Hematopoietic multipotent progenitor cell (in vitro differentiated cells): ENCODE measurements at regions not wholly inside any gene's neighbourhood (a gene's known extent, or its start where the extent isn't known, plus 50 kb on each side); places are given as distances from the start of the nearest gene placed in this dataset.

ENCODE experiments used
- DNase-seq, 3 donors: peaks; one replicate each; pipeline ENCODE4 v3.0.0-alpha.2; 2011 to 2015; ENCODE audit warnings: low read depth in 2 of 3, low spot score in 2 of 3

DNA sequence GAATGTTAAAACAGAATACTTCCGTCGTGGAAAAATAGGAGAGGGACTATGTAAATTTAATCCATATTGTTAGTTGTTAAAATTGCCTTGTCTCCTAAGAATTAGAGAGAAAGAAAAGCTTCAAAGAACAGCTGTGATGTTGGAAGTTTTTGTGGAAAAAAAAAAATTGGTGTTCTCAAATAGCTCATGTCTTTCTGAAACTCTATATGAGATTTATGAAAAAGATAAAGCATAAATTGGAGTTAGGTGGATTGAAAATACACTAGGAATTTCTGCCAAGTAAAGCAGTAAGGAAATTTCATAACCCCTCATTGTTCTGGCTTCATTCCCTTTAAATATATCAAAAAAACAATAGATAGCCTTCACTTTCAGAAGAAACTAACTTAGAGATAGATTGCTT, 274.0 kb upstream of the ADAMTS5 start:
- DNase-seq: no peak

DNA sequence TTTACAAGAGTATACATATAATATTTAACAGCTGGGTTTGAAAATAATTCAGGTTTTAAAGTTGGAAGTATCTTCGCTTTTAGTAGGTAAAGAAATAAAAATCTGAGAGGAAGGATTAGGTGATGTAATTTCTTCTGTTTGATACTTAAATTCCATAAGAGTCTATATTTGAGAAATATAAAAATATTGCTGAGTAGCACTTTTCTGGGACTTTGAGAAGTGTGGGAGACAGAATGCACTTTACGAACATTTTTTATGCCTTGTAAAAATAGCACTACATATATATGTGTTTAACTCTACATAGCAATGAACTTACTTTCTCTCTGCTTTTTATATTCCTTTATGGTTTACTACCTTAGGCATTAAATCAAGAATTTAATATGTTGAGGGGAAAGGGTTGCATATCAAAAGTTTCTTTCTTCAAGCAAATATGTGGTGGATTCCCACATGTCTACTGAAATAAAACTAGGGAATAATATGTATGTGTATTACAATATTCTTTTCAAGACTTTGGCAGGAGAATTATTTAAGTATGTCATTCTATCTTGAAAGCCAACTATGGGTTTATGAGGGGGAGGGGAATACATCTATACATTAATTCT, 266.7 kb upstream of the ADAMTS5 start:
- DNase-seq: no peak

DNA sequence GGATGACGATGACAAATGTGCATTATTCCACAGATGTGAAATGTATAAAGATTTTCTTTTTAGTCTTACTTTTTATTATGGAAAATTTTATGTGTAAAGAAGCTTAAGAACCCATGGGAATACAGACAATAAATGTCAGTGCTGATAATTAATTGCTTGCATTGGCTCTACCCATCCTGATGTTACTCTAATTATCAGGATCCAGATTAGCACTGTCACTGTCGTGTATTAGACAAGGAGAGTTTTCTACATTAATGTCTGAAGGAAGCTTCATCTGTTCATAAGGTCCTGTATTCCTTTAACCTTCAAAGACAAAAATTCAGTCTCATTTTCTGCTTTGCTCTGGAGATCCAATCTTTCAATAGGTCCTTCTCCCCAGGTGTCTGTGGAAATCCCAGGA, 259.1 kb upstream of the ADAMTS5 start:
- DNase-seq: no peak

DNA sequence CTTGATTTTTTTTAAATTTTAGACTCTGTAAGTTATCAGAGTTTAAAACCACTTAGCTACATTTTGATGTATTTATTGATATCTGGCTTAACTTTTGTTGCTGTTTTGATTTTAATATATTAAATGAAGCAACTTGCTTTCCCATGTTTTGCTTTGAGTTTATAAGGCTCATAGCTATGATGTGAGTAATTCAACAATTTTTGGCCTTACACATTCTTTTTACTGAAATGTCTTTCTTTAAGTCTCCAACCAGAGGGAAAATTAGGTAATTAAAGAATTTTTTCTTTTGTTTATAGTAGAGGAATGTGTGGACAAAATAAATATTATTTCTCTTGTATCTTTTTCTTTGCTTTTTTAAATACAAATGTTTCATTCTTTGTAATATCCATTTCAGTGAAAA, 258.3 kb upstream of the ADAMTS5 start:
- no peak for DNase-seq

DNA sequence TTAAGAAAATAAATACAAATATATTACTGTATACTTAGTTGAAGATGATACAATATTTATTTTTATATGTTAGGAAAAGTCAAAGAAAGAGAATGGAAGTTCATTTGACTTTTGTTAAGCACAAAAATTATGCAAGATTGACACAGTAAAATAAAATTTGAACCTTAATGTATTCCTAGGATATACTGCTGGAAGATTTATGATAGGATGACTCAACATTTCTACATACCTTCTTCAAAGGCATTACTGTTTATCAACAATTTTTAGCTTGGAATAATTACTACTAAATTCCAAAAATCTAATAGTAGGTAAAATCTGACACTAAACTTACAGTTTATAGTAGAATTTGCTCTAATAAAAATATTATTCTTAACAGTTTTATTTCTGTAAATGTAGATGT, 257.3 kb upstream of the ADAMTS5 start:
- DNase-seq: no peak

DNA sequence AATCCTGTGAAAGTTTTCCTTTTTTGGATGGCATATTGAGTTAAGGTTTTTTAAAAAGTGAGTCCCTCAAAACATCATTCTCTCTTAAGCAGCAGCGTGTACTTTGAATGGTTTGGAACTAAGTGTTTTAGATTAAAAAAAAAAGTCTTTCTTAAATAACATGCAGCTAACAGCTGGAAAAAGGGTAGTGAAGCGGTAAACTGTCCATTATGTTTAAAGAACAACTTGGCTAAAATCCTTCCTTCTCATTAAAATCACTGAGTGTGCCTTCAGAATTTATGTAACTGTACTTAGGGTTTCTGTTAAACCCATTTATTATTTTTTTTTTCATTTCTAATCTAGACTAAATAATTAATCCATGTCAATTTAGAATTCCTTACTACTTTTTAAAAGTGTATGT, 254.2 kb upstream of the ADAMTS5 start:
- DNase-seq: no peak

DNA sequence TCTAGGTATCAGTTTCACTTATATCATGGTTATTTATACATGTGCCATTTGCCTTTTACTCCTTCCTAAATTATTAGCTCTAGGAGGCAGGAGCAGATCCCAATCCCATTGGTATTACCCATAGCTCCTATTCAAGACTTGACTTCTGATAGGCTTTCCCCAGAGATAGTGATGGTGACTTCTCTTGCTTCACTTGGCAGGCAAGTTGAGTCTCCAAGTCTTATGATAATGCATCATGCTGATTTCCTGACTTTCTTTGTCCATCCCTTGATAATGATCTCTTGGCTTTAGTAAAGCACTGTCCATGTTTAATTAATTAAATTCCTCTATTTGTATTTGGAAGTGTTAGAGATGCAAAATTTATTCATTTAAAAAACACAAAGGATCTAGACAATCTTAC, 253.5 kb upstream of the ADAMTS5 start:
- no peak for DNase-seq

DNA sequence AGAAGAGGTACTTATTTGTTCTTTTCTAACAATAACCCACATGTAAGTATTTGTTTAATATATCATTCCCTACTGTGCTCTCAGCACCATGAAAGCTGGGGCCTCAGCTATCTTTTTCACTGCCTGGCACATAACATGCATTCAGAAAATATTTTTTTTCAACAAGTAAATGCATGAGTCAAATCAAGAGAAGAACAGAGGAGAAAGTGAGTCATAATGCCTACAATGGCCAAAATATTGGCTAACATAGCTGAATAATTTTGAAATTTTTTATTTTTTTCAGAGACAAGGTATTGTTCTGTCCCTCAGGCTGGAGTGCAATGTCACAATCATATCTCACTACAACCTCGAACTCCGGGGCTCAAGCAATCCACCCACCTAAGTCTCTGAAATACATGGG, 252.2 kb upstream of the ADAMTS5 start:
- DNase-seq: no peak

DNA sequence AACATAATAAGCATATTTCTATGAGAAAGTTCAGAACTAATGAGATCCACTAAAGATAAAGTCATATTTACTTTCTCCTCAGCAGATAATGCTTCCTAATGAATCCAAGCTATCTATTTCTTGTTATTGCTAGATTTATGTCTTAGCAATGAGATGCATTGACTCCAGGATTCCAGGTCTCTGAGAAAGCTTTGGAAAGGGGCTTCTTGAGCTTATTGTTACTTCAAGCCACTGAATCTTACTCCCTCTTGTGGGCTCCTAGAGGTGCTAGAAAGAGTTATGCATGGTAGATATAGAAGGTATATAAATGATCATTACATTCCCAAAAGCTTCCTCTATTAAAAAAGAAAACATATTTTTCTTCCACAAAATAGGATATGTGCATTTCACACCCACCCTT, 246.4 kb upstream of the ADAMTS5 start:
- no peak for DNase-seq

DNA sequence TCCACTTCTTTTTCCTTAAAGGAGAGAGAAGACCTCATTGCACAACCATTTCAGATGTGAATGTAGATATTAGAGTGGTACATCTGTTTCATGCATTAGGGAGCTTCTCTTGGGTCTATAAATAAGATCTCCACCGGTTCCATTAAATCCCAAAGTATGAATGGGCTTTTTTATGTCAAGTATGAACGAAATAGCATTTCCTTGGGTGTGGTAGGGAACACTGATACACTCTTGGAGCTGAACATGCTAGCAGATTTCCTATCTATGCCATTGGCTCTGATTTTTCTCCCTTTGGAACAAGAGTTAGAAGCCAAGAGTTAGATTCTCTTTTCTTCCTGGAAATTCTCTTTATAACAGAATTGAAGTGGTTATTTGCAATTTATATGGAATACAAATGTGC, 245.6 kb upstream of the ADAMTS5 start:
- no peak for DNase-seq

DNA sequence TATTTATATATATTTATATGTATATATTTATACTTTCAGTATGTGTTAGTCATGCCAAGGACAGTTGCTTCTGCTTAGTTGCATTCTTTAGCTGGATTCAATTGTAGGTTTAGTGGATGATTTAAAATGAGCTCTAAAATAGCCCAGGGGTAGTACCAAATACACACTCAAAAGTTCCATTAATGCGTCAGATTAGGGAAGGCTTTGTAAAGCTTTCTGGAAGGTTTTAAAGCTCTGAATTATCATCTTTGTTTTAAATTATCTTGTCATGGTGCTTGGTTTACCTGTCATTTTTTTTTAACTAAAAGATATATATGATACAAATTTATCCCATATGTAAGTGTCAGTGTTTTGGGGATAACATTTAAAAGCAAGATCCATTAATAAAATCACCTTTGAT, 242.7 kb upstream of the ADAMTS5 start:
- DNase-seq: no peak

DNA sequence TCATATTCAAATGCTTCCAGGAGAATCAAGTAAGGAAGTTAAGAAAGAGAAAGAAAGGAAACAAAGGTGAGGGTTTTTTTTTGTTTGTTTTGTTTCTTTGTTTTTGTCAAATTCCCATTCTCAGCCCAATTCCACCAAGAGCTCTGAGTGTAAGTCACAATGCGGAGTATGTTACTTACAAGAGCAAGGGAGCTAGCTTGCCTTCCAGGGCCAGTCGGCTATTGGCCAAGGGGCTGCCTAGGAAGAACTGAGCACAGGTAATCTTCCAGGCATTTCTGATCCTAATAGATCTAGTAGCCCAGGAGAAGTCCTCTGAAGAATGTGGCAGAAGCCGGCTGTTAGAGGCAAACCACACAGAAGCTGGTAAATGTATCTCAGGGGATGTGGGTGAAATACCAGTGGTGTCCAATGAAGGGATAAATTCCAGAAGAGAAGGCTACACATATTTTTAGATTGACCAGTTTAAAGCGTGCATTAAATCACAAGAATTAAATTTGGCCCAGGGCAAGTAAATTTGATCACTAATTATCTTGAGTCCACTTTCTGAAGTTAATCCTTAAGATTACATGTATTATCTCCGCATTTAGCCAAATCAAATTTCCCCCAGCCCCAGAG, 239.6 kb upstream of the ADAMTS5 start:
- DNase-seq: no peak

DNA sequence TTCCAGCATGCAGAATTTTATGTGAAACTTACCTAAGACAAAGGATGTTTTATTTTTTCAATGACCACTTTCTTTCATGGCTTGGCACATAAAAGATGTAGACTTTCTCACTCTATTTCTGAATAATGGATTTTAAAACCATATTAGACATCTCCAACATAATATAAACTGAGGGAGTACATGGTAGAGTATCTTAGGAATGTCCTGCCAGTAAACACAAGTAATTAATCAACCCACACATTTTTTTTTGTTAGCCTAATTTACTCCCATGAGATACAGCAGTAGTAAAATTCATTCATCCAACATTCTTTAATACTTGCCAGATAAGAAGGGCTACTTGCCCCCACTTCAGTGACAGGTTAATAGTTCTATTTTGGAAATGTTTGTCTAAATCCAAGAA, 235.4 kb upstream of the ADAMTS5 start:
- DNase-seq: no peak

DNA sequence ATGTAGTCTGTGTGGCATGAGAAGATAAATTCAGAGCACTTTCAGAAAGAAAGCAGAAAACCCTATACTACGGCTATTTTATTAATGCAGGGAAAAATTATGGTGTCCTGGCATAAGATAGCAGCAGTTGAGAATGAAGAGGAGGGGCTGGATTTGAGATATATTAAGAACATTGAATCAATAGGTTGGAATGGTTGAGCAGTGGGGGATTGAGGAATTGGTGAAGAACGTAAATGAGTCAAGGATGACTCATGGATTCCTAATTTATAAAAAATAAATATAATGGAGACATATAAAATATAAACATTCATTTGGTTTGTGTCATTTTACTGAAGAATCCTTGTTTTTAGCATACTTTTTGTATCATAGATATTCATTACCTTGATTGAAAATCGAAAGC, 234.3 kb upstream of the ADAMTS5 start:
- no peak for DNase-seq

DNA sequence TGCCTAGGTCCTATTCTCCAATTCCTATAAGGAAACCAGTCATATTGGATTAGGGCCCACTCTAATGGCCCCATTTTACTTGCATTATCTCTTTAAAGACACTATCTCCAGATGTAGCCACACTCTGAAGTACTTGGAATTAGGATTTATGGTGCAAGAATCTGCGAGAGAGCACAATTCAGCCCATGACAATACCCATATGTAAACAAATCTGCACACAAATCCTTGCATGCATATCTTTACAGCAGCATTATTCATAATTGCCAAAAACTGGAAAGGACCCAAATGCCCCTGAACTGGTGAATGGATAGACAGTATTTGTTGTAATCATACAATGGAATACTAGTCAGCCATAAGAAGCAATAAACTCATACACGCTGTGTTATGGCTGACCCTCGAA, 229.8 kb upstream of the ADAMTS5 start:
- no peak for DNase-seq

DNA sequence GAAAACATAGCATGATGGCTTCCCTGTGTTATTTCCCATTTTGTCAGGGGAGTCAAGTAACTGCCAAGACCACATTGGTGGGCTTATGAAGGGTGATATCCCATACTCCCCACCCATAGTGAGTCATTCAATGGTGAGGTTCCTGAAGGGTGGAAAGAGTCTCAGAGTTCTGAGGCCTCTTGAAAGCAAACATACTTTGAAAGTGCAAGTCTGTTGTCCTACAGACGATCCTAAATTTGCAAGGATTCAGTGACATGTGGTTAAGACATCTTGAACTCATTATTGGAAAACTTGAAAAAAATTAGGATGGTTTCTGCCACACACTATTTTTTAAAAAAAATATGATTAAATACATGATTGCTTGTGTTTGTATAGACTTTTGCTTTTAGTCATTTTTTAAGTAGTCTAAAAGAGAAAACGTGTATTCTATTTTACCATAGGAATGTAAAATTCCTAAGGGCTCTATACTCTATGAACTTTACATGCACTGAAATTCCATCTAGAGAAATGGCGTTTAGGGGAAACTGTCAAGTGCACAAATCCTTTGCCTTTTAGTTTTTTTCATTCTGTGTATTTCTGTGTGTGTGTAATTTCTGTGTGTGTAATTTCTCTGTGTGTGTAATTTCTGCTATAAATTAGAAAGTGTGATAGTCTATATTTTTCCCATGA, 225.5 kb upstream of the ADAMTS5 start:
- DNase-seq: no peak

DNA sequence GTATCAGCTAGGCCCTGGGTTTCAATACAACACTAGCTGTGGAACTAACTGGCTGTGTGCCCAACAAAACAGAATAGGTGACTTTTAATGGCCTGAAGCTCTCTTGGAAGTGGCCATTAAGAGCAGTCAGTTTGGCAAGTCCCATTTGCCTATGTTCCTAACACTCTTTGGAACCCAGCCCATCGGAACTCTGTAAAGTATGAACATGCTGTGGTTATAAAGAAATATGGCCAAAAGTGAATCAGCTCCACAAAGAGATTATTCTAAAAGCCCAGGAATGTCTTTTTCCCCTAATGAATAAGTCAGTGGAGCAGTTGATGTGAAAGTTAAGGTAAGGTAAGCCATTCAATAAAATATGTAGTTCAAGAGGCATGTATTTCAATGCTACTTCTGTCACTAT, 223.7 kb upstream of the ADAMTS5 start:
- DNase-seq: no peak

DNA sequence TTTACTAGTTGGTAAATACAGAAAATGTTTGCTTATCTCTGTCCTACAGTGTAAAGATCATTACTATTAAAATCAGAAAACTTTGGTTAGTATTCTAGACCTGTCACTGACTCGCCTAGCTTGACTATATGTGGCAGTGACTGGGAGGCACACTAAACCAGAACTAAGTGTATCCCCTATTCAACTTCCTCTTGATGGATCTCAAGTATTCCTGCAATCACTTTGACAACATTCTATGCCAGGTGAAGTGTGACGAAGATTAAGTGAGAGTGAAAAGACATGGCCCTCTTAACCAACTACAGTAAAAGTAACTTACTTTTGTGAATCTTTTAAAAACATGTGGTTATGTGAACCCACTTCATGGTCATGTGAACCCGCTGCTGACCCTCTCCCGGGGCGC, 223.0 kb upstream of the ADAMTS5 start:
- DNase-seq: no peak

DNA sequence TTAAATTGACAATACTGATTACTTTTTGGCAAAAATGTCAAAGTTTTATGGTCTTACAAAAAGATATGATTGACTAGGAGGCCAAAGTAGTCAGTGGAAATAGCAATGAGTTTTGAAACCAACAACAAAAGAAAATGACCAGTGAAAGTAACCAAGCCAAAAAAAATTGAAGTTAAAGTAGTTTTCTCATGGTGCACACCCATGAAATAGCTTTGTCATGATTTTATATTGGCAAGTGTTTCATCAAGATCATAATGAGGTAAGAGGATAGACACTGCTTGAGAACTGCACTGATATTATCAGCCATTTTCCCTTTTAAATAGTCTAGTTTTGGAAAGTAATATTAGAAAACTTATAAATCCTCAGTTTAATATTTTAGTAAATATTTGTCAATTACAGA, 206.2 kb upstream of the ADAMTS5 start:
- no peak for DNase-seq

DNA sequence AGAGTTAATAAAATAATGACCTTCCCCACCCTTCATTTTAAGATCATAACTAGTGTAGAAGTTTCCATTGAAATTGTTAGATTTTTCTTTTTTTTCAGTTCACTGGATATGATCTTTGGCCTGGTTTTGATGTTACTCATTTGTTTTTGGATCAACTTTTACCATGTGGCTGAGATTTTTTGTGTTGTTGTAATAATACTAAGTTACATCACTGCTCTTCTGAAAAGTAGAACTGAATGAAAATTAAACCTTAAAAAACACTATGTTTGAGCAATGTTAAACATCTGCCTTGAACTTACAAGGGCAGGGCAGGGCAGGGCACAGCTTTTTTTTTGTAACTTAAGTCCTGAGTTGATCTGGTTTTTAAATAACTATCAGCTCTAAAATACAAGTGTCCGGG, 204.8 kb upstream of the ADAMTS5 start:
- DNase-seq: no peak

DNA sequence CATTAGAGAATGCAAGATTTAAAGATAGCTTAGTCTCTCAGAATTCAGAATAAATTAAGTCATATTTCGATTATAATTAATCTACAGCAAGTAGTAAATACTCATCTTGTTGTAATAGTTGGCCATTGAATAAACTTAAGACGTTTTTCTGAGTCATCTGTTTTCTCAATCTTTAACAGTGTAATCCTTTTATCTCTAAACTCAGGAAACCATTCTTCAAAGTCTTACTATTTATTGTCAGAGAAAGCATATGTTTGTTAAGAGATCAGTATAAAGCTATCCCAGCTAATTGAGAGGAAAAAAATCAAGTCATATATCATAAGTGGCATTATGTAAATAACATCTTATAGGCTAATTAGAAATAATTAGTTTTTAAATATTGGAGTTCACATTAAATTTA, 201.2 kb upstream of the ADAMTS5 start:
- DNase-seq: no peak
